ENCODE measurements at regions not wholly inside any gene's neighbourhood (a gene's known extent, or its start where the extent isn't known, plus 50 kb on each side); places are given as distances from the start of the nearest gene placed in this dataset.

- POLR2A ChIA-PET (ENCODE audit: unreplicated experiment): no interaction called here
- CTCF ChIA-PET: no interaction called here
- Histone ChIP-seq H3K4me2 (ENCODE audit: low read length) (no peak overlapping the region), H3K27ac (ENCODE audit: low read length) (no peak overlapping the region), H3K9me2 (replicated peaks; ENCODE audit: low read length) (no peaks in the 10 kb centered on the region), H3K27me3 (ENCODE audit: low read length) (no peaks in the 10 kb centered on the region), H2AFZ (ENCODE audit: low read length) (no peak overlapping the region), H3K36me3 (ENCODE audit: low read depth, low read length) (peaks cover 5% of the 10 kb centered on the region; the same call in 1 of the 2 replicates), H4K20me1 (ENCODE audit: low read length) (no peaks in the 10 kb centered on the region), H3K9me3 (ENCODE audit: low read length) (no peaks in the 10 kb centered on the region), H3K79me2 (ENCODE audit: low read length) (no peaks in the 10 kb centered on the region), H3K9ac (ENCODE audit: low read length) (no peak overlapping the region), H3K4me1 (ENCODE audit: insufficient read depth, low read length) (no peaks in the 10 kb centered on the region), H3F3A (ENCODE audit: low read length, unreplicated experiment) (no peaks in the 10 kb centered on the region), H3K4me3 (ENCODE audit: low read length) (no peak overlapping the region)
- TF ChIP-seq CTCF (conservative IDR thresholded peaks at IDR 0.05; ENCODE audit: low read depth, low read length) (no peak), EZH2 (IDR thresholded peaks at IDR 0.05; ENCODE audit: low read length, unreplicated experiment) (no peak), EZH2phosphoT487 (IDR thresholded peaks at IDR 0.05; ENCODE audit: borderline replicate concordance, low read length) (no peak)
- BruUV-seq (replicated peaks): no TSS peak
- DNase-seq (no peak), ATAC-seq (no peak)
- intact Hi-C loops (cut with micrococcal nuclease): no loop called here
These were observed 265.3 kb downstream of the ZEB2 start for GRCh38 chr2:144254342-144255235.

GRCh38 chr2:144253743-144254142 lies 266.2 kb downstream of the ZEB2 start:
- H2AFZ ChIP-seq (ENCODE audit: low read length): no peak overlapping the region
- H4K20me1 ChIP-seq (ENCODE audit: low read length): no peaks in the 10 kb centered on the region
- ChIA-PET POLR2A (ENCODE audit: unreplicated experiment) (no interaction called here), CTCF (no interaction called here)
- no peaks in the 10 kb centered on the region for H3K9me3 ChIP-seq (ENCODE audit: low read length)
- TF ChIP-seq EZH2phosphoT487 (IDR thresholded peaks at IDR 0.05; ENCODE audit: borderline replicate concordance, low read length): no peak
- TF ChIP-seq EZH2 (IDR thresholded peaks at IDR 0.05; ENCODE audit: low read length, unreplicated experiment): no peak
- no peak for TF ChIP-seq CTCF (conservative IDR thresholded peaks at IDR 0.05; ENCODE audit: low read depth, low read length)
- H3K4me2 ChIP-seq (ENCODE audit: low read length): no peak overlapping the region
- ATAC-seq (no peak), DNase-seq (no peak)
- H3K27me3 ChIP-seq (ENCODE audit: low read length): no peaks in the 10 kb centered on the region
- intact Hi-C loops (cut with micrococcal nuclease): no loop called here
- H3K9me2 ChIP-seq (replicated peaks; ENCODE audit: low read length): no peaks in the 10 kb centered on the region
- peaks cover 5% of the 10 kb centered on the region; the same call in 1 of the 2 replicates for H3K36me3 ChIP-seq (ENCODE audit: low read depth, low read length)
- no peak overlapping the region for H3K9ac ChIP-seq (ENCODE audit: low read length)
- no peaks in the 10 kb centered on the region for H3K79me2 ChIP-seq (ENCODE audit: low read length)
- no peaks in the 10 kb centered on the region for H3K4me1 ChIP-seq (ENCODE audit: insufficient read depth, low read length)
- H3F3A ChIP-seq (ENCODE audit: low read length, unreplicated experiment): no peaks in the 10 kb centered on the region
- BruUV-seq (replicated peaks): no TSS peak
- no peak overlapping the region for H3K27ac ChIP-seq (ENCODE audit: low read length)
- no peak overlapping the region for H3K4me3 ChIP-seq (ENCODE audit: low read length)

GRCh38 chr2:144252694-144253093 lies 267.2 kb downstream of the ZEB2 start:
- Histone ChIP-seq H4K20me1 (ENCODE audit: low read length) (no peaks in the 10 kb centered on the region), H2AFZ (ENCODE audit: low read length) (no peak overlapping the region), H3K4me2 (ENCODE audit: low read length) (no peak overlapping the region), H3K9ac (ENCODE audit: low read length) (no peak overlapping the region), H3K9me3 (ENCODE audit: low read length) (no peaks in the 10 kb centered on the region), H3K9me2 (replicated peaks; ENCODE audit: low read length) (no peaks in the 10 kb centered on the region), H3K27ac (ENCODE audit: low read length) (no peak overlapping the region), H3K79me2 (ENCODE audit: low read length) (no peaks in the 10 kb centered on the region), H3K36me3 (ENCODE audit: low read depth, low read length) (peaks cover 5% of the 10 kb centered on the region; the same call in 1 of the 2 replicates), H3K4me3 (ENCODE audit: low read length) (no peak overlapping the region), H3F3A (ENCODE audit: low read length, unreplicated experiment) (no peaks in the 10 kb centered on the region), H3K27me3 (ENCODE audit: low read length) (no peaks in the 10 kb centered on the region), H3K4me1 (ENCODE audit: insufficient read depth, low read length) (no peaks in the 10 kb centered on the region)
- DNase-seq (no peak), ATAC-seq (no peak)
- no TSS peak for BruUV-seq (replicated peaks)
- intact Hi-C loops (cut with micrococcal nuclease): no loop called here
- TF ChIP-seq CTCF (conservative IDR thresholded peaks at IDR 0.05; ENCODE audit: low read depth, low read length) (no peak), EZH2phosphoT487 (IDR thresholded peaks at IDR 0.05; ENCODE audit: borderline replicate concordance, low read length) (no peak), EZH2 (IDR thresholded peaks at IDR 0.05; ENCODE audit: low read length, unreplicated experiment) (no peak)
- ChIA-PET POLR2A (ENCODE audit: unreplicated experiment) (no interaction called here), CTCF (no interaction called here)

Data from PC-3 (cell line).